ENCODE measurements at regions not wholly inside any gene's neighbourhood (a gene's known extent, or its start where the extent isn't known, plus 50 kb on each side); places are given as distances from the start of the nearest gene placed in this dataset.

- Histone ChIP-seq H3K27ac (no peak overlapping the region), H3K9me3 (no peaks in the 10 kb centered on the region), H3K4me3 (no peak overlapping the region), H3K27me3 (no peaks in the 10 kb centered on the region), H3K4me1 (no peaks in the 10 kb centered on the region), H3K36me3 (no peaks in the 10 kb centered on the region)
- DNase-seq (ENCODE audit: low spot score in 2 of 2): no peak
- no peak for TF ChIP-seq POLR2A (IDR thresholded peaks at IDR 0.05)
- TF ChIP-seq POLR2AphosphoS5 (IDR thresholded peaks at IDR 0.05): no peak
- no peak for TF ChIP-seq CTCF (IDR thresholded peaks at IDR 0.05)
- intact Hi-C loops (cut with DNase I; ENCODE audit: low total_unique reads): no loop called here
Measured at GRCh38 chr10:2978574-2979273, 88.6 kb upstream of the PFKP start.

- no peaks in the 10 kb centered on the region for H3K9me3 ChIP-seq
- no peak overlapping the region for H3K27ac ChIP-seq
- no peak overlapping the region for H3K4me3 ChIP-seq
- intact Hi-C loops (cut with DNase I; ENCODE audit: low total_unique reads): no loop called here
- H3K4me1 ChIP-seq: no peaks in the 10 kb centered on the region
- no peaks in the 10 kb centered on the region for H3K36me3 ChIP-seq
- DNase-seq (ENCODE audit: low spot score in 2 of 2): no peak
- TF ChIP-seq POLR2AphosphoS5 (IDR thresholded peaks at IDR 0.05) (no peak), CTCF (IDR thresholded peaks at IDR 0.05) (peak in 2 of 3 donors; percentile 38 to 39)
- H3K27me3 ChIP-seq: no peaks in the 10 kb centered on the region
Measured at GRCh38 chr10:2978111-2978510, 89.2 kb upstream of the PFKP start.

- DNase-seq (ENCODE audit: low spot score in 2 of 2): no peak
- Histone ChIP-seq H3K4me3 (no peak overlapping the region), H3K27me3 (no peaks in the 10 kb centered on the region), H3K36me3 (no peaks in the 10 kb centered on the region), H3K27ac (no peak overlapping the region), H3K9me3 (no peaks in the 10 kb centered on the region), H3K4me1 (no peaks in the 10 kb centered on the region)
- no peak for TF ChIP-seq POLR2AphosphoS5 (IDR thresholded peaks at IDR 0.05)
- TF ChIP-seq POLR2A (IDR thresholded peaks at IDR 0.05): no peak
- no peak for TF ChIP-seq CTCF (IDR thresholded peaks at IDR 0.05)
- intact Hi-C loops (cut with DNase I; ENCODE audit: low total_unique reads): no loop called here
Measured at GRCh38 chr10:2974503-2975207, 92.7 kb upstream of the PFKP start.

- Histone ChIP-seq H3K4me1 (no peaks in the 10 kb centered on the region), H3K9me3 (no peaks in the 10 kb centered on the region), H3K4me3 (no peak overlapping the region), H3K36me3 (no peaks in the 10 kb centered on the region), H3K27ac (no peak overlapping the region), H3K27me3 (no peaks in the 10 kb centered on the region)
- intact Hi-C loops (cut with DNase I; ENCODE audit: low total_unique reads): no loop called here
- TF ChIP-seq POLR2AphosphoS5 (IDR thresholded peaks at IDR 0.05) (no peak), POLR2A (IDR thresholded peaks at IDR 0.05) (no peak), CTCF (IDR thresholded peaks at IDR 0.05) (no peak)
- DNase-seq (ENCODE audit: low spot score in 2 of 2): no peak
Measured at GRCh38 chr10:2974083-2974482, 93.3 kb upstream of the PFKP start.

- H3K9me3 ChIP-seq: no peaks in the 10 kb centered on the region
- no peak for DNase-seq (ENCODE audit: low spot score in 2 of 2)
- intact Hi-C loops (cut with DNase I; ENCODE audit: low total_unique reads): no loop called here
- H3K4me1 ChIP-seq: no peaks in the 10 kb centered on the region
- no peaks in the 10 kb centered on the region for H3K36me3 ChIP-seq
- H3K27me3 ChIP-seq: no peaks in the 10 kb centered on the region
- no peak overlapping the region for H3K4me3 ChIP-seq
- no peak overlapping the region for H3K27ac ChIP-seq
- TF ChIP-seq POLR2A (IDR thresholded peaks at IDR 0.05): no peak
- TF ChIP-seq CTCF (IDR thresholded peaks at IDR 0.05): no peak
- TF ChIP-seq POLR2AphosphoS5 (IDR thresholded peaks at IDR 0.05): no peak
Measured at GRCh38 chr10:2972810-2973209, 94.5 kb upstream of the PFKP start.
